Activated naive CD8-positive, alpha-beta T cell (primary cell): ENCODE measurements at regions not wholly inside any gene's neighbourhood (a gene's known extent, or its start where the extent isn't known, plus 50 kb on each side); places are given as distances from the start of the nearest gene placed in this dataset.
A peak's percentile ranks its signal among the peaks of the same experiment; 100 is the strongest.
"Not testable (repeated sequence)": the region's sequence is repeated elsewhere in the genome, so short reads cannot be mapped to it uniquely, and the experiment has no call there.

Experiments
- H3K27ac Mint-ChIP-seq: one replicate; pipeline ENCODE4 v1.8.0; 2021; ENCODE audit warnings: mixed read lengths
- H3K27me3 Mint-ChIP-seq: one replicate; pipeline ENCODE4 v1.8.0; 2021; ENCODE audit warnings: mixed read lengths
- H3K36me3 Mint-ChIP-seq: one replicate; pipeline ENCODE4 v1.8.0; 2021; ENCODE audit warnings: mixed read lengths
- H3K4me1 Mint-ChIP-seq: one replicate; pipeline ENCODE4 v1.8.0; 2021; ENCODE audit warnings: low read depth, mixed read lengths
- H3K4me3 Mint-ChIP-seq: one replicate; pipeline ENCODE4 v1.8.0; 2021; ENCODE audit warnings: mild to moderate bottlenecking, mixed read lengths
- H3K9me3 Mint-ChIP-seq: one replicate; pipeline ENCODE4 v1.8.0; 2021; ENCODE audit warnings: low read depth, mixed read lengths

DNA sequence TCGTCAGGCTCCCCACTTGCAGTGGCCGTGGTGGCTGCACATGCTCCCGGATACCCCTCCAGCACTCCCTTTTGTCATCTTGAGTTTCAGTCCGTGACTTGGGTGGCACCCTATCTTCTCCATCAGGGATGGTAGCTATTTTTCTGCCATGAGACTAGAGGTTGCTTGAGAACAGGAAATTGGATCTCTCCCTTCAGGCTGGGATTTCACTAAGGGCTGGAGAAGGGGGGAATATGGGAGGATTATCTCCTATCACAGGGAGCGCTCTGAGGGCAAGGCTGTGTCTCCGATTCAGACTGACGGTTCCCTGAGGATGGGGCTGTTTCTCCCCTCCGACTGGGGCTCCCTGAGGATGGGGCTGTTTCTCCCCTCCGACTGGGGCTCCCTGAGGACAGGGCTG lies 123.1 kb downstream of the MRPL14 start:
- Mint-ChIP-seq H3K27me3 (peaks cover 15% of the 10 kb centered on the region), H3K27ac (no peak overlapping the region), H3K36me3 (no peaks in the 10 kb centered on the region), H3K9me3 (no peaks in the 10 kb centered on the region), H3K4me1 (peaks cover 9% of the 10 kb centered on the region), H3K4me3 (peak overlapping the region; percentile 23)

DNA sequence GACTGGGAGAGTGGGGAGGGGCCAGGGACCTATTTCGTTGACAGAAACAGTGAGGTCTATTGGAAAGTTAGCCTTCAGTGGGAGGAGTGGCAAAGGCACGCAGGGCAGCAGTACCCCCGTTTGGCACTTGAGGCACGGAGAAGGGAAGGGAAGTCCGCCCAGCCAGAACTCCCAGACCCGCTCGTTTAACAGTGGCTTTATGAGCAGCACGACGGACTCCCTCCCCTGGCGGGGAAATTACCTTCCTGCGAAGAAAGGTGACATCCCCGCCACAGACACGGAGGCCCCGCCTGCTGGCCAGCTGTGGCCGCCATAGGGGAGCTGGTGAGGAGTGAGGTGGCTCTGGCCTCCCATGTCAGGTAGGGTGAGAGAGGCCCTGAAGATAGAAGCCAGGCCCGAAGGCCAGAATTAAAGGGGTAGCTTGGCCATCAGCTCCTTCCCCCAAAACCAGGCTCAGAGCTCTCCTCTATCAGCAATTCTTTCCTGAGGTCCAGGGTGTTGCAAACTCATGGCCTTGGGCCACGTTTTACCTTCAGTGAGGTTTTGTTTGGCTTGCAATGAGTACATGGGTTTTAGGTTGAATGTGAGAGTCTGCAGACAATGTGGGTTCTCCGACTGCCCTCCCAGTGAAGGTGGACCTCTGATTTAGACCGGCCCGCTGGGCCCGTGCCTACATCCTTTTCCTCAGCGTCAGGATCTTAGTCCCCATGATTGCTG lies 123.7 kb downstream of the MRPL14 start:
- Mint-ChIP-seq H3K4me1 (peaks cover 9% of the 10 kb centered on the region), H3K36me3 (no peaks in the 10 kb centered on the region), H3K9me3 (no peaks in the 10 kb centered on the region), H3K4me3 (peak overlapping the region; percentile 58), H3K27ac (no peak overlapping the region), H3K27me3 (peaks cover 15% of the 10 kb centered on the region)

DNA sequence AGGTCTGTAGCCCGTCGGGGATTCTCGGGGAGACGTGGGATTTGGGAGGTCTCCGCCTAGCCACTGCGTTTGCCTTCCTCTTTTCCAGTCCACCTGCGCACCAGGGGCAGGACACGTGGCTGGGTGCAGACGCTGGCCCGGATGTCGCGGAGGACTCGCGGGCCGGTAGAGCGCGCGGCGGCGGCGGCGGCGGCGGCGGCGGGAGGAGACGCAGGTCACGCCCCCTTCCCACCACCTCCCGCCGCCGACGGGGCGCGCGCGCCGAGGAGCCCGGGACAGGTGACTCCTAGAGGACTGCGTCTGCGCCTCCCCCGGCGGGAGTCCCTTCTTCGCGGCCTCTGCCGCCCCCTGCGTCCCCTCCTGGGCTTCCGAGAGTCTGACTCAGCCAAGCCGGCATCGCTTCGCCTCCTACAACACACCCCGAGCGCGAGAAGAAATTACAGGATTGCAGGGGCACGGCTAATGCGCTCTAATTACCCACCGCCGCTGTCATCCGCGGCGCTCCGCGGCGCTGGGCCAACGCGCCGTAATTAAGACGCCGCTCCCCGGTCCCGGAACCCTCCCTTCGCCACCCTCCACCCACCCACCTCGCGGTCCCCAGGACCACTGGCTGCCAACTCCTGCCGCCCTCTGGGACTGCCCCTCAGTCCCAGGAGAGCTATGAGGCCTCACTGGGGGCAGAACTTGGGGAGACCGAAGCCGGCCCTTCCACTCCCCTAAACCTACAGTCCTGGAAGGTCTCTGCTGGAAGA lies 124.5 kb downstream of the MRPL14 start:
- H3K4me3 Mint-ChIP-seq = peak overlapping the region; percentile 58
- no peaks in the 10 kb centered on the region for H3K36me3 Mint-ChIP-seq
- no peaks in the 10 kb centered on the region for H3K9me3 Mint-ChIP-seq
- H3K4me1 Mint-ChIP-seq = peaks cover 9% of the 10 kb centered on the region
- no peak overlapping the region for H3K27ac Mint-ChIP-seq
- H3K27me3 Mint-ChIP-seq = peaks cover 15% of the 10 kb centered on the region

- H3K4me1 Mint-ChIP-seq = peaks cover 9% of the 10 kb centered on the region
- no peak overlapping the region for H3K27ac Mint-ChIP-seq
- no peaks in the 10 kb centered on the region for H3K36me3 Mint-ChIP-seq
- peak overlapping the region; percentile 51 for H3K4me3 Mint-ChIP-seq
- peaks cover 13% of the 10 kb centered on the region for H3K27me3 Mint-ChIP-seq
- no peaks in the 10 kb centered on the region for H3K9me3 Mint-ChIP-seq
These were observed 125.1 kb downstream of the MRPL14 start for GRCh38 chr6:44002067-44002592.

- H3K4me1 Mint-ChIP-seq = peaks cover 9% of the 10 kb centered on the region
- H3K27me3 Mint-ChIP-seq = peaks cover 13% of the 10 kb centered on the region
- no peaks in the 10 kb centered on the region for H3K36me3 Mint-ChIP-seq
- H3K4me3 Mint-ChIP-seq = peak overlapping the region; percentile 47
- H3K9me3 Mint-ChIP-seq = no peaks in the 10 kb centered on the region
- H3K27ac Mint-ChIP-seq = no peak overlapping the region
These were observed 125.8 kb downstream of the MRPL14 start for GRCh38 chr6:44001318-44002066.

DNA sequence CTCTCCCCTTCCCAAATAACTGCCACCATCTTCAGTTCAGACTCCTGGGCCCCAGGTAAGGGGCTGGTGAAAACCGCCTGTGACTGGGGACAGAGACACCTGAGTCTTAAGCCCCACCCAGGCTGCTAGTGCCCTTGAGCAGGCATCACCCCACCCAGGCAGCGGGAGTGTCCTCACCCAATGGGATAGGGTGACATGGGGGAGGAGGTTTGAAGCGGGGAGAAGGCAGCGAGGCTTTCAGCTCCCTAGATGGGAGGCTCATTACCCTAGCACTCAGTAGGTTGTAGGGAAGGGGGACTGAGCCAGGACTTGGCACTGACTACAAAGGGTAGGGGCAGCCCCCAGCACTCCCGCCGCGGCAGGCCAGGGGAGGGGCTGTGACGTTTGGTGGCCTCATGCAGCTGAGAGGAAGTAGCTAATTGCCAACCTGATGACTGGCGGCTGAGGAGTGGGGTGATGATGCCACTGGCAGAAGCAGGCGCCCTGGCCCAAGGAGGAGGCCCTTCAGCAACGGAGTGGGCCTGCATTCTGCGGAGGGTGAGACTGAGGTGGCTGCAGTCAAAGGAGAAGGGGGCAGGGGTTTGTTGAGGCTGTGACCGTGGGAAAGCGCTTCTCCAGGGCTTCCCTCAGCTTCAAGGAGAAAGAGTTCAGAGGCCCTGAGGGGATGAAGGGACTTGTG lies 126.9 kb downstream of the MRPL14 start:
- Mint-ChIP-seq H3K27ac (no peak overlapping the region), H3K9me3 (no peaks in the 10 kb centered on the region), H3K4me1 (peaks cover 9% of the 10 kb centered on the region), H3K36me3 (no peaks in the 10 kb centered on the region), H3K27me3 (peaks cover 8% of the 10 kb centered on the region), H3K4me3 (peak overlapping the region; percentile 47)

DNA sequence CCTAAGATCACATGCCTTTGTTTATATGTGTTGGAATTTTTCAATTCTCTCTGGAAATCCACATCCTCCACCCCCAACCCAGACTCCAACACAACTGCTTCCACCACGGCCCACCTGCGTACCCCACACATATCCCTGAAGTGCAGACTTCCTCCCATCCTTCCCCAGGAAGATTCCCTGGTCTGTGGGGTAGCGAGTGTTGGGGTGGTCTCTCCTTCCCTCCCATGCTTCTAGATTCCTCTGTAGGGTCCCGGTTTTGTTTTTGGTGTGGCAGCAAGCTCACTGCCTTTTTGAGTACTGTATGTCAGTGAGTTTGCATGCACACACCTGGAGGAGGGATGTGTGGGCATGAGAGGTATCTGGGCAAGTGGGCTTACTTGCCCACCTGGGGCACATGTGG lies 127.6 kb downstream of the MRPL14 start:
- Mint-ChIP-seq H3K27ac (no peak overlapping the region), H3K36me3 (no peaks in the 10 kb centered on the region), H3K27me3 (peaks cover 6% of the 10 kb centered on the region), H3K9me3 (no peaks in the 10 kb centered on the region), H3K4me3 (no peak overlapping the region), H3K4me1 (peaks cover 9% of the 10 kb centered on the region)

DNA sequence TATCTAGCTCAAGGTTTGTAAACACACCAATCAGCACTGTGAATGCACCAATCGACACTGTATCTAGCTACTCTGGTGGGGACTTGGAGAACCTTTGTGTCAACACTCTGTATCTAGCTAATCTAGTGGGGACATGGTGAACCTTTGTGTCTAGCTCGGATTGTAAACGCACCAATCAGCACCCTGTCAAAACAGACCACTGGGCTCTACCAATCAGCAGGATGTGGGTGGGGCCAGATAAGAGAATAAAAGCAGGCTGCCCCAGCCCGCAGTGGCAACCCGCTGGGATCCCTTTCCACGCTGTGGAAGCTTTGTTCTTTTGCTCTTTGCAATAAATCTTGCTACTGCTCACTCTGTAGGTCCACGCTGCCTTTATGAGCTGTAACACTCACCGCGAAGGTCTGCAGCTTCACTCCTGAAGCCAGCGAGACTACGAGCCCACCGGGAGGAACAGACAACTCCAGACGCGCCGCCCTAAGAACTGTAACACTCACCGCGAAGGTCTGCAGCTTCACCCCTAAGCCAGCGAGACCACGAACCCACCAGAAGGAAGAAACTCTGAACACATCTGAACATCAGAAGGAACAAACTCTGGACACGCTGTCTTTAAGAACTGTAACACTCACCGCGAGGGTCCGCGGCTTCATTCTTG lies 128.5 kb downstream of the MRPL14 start:
- not testable (repeated sequence) for H3K4me1 Mint-ChIP-seq, H3K4me3 Mint-ChIP-seq, H3K36me3 Mint-ChIP-seq, H3K27ac Mint-ChIP-seq, H3K9me3 Mint-ChIP-seq, H3K27me3 Mint-ChIP-seq

GRCh38 chr6:43997990-43998585 lies 129.2 kb downstream of the MRPL14 start:
- H3K4me3 Mint-ChIP-seq, H3K27me3 Mint-ChIP-seq, H3K4me1 Mint-ChIP-seq, H3K9me3 Mint-ChIP-seq, H3K36me3 Mint-ChIP-seq, H3K27ac Mint-ChIP-seq: not testable (repeated sequence)

GRCh38 chr6:43997345-43997677 lies 129.9 kb downstream of the MRPL14 start:
- H3K27ac Mint-ChIP-seq = no peak overlapping the region
- H3K9me3 Mint-ChIP-seq = no peaks in the 10 kb centered on the region
- H3K27me3 Mint-ChIP-seq = peaks cover 2% of the 10 kb centered on the region
- H3K4me1 Mint-ChIP-seq = peaks cover 5% of the 10 kb centered on the region
- H3K36me3 Mint-ChIP-seq = no peaks in the 10 kb centered on the region
- no peak overlapping the region for H3K4me3 Mint-ChIP-seq

- Mint-ChIP-seq H3K9me3 (no peaks in the 10 kb centered on the region), H3K36me3 (no peaks in the 10 kb centered on the region), H3K27ac (peak overlapping the region; percentile 18), H3K27me3 (peaks cover 2% of the 10 kb centered on the region), H3K4me3 (no peak overlapping the region), H3K4me1 (peaks cover 5% of the 10 kb centered on the region)
These were observed 130.5 kb downstream of the MRPL14 start for GRCh38 chr6:43996618-43997344.

DNA sequence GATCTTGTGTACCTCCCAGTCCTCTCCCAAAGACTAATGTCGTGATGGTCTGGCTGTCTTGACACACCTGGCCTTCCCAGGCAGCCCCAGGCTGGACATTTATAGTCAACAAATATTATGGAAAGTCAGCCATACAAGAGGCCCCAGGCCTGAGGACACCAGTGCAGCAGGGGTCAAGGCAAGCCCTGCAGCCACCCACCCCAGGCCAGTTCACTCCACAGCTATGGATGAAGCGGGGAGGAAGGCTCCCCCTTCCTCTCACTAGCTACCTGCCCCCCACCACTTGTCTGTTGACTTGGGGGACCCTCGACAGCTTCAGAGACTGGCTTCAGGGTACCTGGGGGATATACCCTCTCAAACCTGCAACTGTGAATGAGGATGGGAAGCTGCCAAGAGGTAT lies 132.1 kb downstream of the MRPL14 start:
- Mint-ChIP-seq H3K27ac (no peak overlapping the region), H3K9me3 (no peaks in the 10 kb centered on the region), H3K4me3 (no peak overlapping the region), H3K27me3 (no peaks in the 10 kb centered on the region), H3K4me1 (no peaks in the 10 kb centered on the region), H3K36me3 (no peaks in the 10 kb centered on the region)

DNA sequence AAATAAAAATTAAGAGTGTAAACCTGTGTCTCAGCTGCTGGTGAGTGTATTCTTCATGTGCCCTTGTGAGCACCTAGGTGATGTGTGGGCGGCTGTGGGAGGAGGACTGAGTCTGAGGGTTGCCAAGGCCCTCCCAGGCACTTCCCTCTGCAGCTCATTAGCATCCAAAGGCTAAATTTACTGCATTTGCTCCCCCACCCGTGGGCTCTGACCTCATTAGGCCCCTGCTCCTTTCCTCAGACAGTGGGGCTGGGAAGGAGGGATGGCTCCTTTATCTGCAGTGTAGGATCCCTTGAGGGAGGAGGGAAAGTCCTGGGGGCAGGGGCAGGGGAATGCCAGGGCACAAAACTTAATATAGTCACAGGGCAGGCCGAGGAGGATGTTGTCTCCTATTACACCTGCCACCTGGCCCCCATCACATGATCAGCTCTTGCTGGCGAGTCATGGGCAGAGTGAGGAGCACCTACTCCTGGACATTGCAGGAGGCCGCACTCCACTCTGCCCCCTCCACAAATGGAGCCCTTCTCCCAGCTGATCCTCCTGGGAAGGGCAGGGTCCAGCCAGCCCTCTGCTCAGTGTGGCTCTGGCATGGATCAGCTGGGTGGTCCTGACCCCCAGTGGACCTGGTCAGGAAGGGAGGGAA lies 133.2 kb downstream of the MRPL14 start:
- no peaks in the 10 kb centered on the region for H3K27me3 Mint-ChIP-seq
- no peak overlapping the region for H3K4me3 Mint-ChIP-seq
- H3K36me3 Mint-ChIP-seq = no peaks in the 10 kb centered on the region

More for the DNA sequence above, 133.2 kb downstream of the MRPL14 start:
- no peak overlapping the region for H3K27ac Mint-ChIP-seq
- H3K9me3 Mint-ChIP-seq = no peaks in the 10 kb centered on the region
- H3K4me1 Mint-ChIP-seq = no peaks in the 10 kb centered on the region
